Skeletal muscle cell (primary cell): ENCODE measurements at regions not wholly inside any gene's neighbourhood (a gene's known extent, or its start where the extent isn't known, plus 50 kb on each side); places are given as distances from the start of the nearest gene placed in this dataset.
"Not testable (repeated sequence)": the region's sequence is repeated elsewhere in the genome, so short reads cannot be mapped to it uniquely, and the experiment has no call there.

Source experiments
- DNase-seq: peaks from one replicate; pipeline ENCODE4 v3.0.0-alpha.2; 2010; ENCODE audit warnings: low read depth
- H3K4me3 ChIP-seq: 2 replicates; pipeline ENCODE4 v1.5.1; 2011; ENCODE audit warnings: low read depth, mild to moderate bottlenecking, control low read depth, low read length, moderate library complexity

DNA sequence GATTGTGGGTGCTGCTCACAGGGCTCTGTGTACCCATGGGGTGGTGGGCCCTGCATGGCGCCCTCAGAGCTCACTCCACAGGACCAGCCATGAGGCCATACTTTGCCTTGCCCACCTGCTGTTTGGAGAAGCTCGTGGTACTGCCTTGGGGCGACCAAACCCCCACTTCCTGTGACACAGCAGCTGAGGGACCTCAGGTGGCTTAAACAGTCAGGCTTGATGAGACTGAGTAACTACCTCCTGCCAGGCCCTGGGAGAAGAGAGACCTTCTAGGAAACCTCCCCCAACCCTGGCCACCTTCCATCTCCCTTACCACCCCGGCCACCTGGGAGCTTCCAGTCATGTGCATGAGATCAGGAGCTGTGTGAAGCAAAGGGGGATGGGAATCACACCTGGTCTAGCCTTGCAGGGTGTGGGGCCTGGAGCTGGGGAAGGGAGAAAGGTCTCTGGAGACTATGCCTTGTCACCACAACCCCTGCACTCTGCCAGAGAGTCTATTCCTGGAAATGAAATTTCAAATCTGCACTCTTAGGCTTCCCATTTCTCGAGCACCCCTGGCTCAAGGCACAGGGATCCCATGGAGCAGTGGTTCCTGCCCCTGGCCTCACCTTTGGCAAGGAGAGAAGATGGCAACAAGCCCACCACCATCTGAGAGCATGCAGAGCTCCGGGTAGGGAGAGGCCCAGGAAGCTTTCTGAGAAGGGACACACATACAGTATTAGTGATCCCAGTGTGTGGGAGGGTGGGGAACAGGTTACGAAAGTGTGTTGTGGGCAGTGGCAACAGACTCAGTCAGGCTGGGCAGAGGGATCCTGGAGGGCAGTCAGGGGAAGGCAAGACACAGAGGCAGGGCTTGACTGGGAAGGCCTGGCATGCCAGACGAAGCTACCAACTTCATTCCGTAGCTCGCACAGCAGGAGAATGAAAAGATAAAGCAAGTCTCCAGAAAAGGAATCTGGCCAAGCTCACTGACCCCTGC lies 125.0 kb downstream of the URI1 start:
- no peak overlapping the region for H3K4me3 ChIP-seq
- DNase-seq: no peak

DNA sequence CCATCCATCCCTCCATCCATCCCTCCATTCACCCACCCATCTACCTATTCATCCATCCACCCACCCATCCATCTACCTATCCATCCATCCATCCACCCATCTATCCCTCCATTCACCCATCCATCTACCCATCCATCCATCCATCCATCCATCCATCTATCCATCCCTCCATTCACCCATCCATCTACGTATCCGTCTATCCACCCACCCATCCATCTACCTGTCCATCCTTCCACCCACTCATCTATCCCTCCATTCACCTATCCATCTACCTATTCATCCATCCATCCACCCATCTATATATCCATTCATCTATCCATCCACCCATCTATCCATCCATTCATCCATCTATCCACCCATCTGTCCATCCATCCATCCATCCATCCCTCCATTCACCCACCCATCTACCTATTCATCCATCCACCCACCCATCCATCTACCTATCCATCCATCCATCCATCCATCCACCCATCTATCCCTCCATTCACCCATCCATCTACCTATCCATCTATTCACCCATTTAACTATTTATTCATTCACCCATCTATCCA lies 126.0 kb downstream of the URI1 start:
- not testable (repeated sequence) for DNase-seq, H3K4me3 ChIP-seq

DNA sequence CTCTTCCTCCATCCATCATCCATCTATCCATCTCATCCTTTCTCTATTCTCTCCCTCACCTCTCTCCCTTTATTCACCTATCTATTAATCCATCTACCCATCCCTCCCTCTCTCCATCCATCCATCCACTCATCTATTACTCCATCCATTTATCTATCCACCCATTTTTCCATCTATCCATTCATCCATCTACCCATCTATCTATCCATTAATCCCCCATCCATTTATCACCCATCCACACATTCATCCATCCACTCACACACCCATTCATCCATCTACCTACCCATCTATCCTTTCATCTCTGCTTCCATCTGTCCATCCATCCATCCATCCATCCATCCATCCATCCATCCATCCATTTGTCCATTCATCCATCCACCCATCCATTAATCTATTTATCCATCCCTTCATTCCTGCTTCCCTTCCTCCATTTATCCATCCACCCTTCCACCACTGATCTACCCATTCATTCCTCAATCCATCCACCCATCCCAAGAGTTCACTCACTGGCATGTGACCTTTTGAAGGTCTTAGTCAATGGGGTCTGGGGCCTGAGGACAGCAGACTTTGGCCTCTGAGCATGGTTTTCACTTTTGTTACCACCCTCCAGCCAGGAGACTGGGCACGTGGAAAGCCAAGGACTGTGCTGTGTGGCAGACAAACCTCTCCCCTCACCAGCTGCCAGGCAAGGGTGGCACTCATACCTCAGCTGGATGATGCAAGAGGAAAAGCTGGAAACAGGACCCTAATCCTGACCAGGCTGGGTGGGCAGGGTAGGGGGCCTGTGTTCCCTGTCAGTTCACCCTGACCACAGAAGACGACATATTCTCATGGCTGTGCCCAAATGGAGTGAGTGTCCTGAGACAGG lies 126.7 kb downstream of the URI1 start:
- no peak for DNase-seq
- no peak overlapping the region for H3K4me3 ChIP-seq

DNA sequence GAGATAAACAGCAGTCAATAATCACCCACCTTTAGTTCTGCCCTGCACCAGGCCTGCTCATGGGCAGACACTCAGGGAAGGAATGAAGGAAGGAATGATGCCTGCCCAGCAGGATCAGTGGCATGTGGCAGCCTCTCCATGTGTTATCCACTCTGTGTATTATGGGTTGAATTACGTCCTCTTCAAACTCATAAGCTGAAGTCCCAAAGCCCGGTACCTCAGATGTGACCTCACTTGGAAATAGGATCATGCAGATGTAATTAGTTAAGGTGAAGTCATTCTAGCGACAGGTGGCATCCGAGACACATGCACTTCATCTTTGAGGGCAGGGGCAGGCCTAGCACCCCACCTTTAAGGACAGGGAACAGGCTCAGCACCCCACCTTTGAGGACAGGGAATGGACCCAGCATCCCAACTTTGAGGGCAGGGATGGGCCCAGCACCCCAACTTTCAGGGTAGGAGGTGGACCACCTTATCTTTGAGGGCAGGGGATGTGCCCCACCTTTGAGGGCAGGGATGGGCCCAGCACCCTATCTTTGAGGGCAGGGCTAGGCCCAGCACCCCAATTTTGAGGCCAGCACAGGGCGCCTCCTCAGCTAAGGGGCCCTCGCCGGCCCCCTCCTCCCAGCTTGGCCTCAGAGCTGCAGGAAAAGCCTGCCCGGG lies 127.6 kb downstream of the URI1 start:
- H3K4me3 ChIP-seq: no peak overlapping the region
- no peak for DNase-seq

DNA sequence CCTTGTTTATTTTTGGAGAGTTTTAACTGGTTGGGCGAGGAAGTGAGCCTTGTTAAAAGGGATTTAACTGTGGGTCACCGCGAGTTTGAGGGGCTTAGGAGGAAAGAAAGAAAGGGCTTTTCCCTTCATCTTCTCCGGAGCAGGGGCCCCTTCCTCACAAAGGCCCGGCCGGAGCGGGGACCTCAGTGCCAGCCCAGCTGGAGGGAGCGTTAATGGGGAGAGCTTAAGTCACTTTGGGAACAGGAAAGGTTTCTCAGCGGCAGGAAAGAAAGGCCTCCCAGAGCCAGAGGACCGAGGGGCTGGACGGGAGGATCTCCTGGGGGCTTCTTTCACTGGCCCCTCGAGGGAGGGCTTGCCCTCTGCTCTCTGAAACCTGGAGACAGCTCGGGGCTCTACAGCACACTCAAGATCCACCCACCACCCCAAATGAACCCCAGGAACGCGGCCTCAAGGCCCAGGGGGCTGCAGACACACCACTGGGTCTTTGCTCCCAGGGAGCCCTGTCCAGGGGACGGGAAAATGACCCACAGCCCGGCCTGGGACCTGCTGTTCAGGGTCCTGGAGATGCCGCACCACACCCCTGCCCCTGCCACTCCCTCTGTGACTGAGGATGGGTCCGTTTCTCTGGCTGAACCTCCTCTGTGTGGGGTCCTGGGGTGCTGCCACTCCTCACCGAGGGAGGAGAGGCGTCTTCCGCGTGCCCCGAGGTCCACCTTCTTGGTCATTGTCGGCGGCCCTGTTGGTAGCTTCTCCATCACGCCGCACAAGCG lies 128.3 kb downstream of the URI1 start:
- no peak for DNase-seq
- H3K4me3 ChIP-seq: no peak overlapping the region

DNA sequence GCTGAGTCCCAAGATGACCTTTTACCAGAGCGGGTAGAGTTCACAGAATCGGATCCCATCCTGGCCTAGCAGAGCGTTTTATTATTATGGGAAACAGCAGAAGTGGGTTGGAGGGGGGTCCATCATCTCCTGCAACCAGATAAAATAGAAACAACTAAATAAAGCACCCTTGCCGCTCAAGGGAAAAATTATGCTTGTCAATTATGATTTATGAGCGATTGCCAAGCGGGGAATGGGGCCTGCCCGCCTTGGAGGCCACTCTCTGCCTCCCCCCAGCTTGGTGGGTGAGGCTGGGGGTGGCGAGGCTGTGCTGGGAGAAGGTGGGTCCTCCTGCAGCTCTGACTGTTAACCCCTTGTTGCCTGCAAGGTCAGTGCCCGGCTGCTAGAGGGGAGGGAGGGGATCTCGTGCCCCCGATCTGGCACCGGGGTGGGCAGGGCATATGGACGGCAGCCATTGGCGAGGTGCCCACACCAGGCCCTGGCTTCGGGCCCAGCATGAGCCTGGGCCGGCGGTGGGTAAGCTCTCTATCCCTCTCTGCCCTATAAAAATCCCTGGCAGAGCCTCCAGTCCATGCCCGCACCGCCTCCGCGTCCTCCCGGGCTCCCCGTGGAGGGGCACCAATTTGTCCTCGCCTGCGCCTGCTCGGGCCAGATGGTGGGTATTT lies 129.1 kb downstream of the URI1 start:
- H3K4me3 ChIP-seq: no peak overlapping the region
- no peak for DNase-seq

DNA sequence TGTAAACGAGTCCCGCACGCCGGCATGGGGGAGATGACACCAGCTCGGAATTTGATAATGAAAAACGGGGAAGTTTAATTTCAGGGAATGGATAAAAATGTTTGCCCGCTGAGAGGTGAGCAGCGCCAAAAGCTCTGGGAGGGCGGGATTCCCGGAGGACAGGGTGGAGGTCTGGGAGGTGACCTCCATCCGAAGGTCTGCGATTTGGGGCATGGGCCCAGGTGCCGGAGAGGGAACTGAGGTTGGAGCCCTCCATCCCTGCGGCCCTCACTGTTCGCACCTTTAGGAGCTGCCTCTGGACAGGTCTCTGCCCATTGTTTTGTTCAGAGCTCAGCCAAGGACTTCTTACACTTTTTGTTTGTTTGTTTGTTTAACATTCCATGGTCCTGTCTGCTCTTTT lies 129.8 kb downstream of the URI1 start:
- no peak for DNase-seq

DNA sequence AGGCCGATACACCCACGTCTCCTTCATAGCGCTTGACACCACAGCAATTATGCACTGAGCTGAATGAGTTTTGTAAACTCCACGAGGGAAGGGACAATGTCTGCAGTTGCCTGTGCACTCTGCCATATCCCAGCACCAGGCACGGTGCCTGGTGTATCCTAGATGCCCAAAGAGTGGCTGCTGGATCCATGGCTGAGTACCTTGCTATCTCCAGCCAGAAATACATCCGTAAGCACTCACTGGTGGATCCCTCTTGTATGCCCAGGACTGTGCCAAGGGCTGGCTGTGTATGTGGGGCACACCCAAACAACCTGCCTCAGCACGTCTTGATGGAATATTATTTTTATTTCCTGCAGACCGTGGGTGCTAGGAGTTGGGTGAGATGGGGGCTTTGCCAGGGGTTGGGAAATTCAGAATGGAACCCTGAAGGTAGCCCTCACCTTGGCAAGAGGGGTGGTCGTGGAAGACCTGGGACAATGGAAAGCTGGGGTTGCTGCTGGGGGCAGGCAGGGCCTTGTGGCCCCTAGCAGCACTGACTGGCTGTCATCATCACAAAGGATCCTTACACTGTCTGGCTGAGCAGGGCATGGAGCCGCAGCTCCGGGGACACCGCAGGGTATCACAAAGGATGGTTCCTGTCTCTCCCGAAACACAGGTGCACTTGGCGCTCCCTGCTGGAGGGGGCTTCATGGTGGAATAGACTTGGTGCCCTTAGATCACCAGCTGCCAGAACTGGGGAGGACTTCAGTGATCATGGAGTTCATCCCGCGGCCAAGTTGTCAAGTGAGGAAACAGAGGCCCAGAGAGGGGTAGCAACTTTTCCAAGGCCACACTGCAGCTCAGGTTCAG lies 131.3 kb downstream of the URI1 start:
- H3K4me3 ChIP-seq: no peak overlapping the region
- DNase-seq: no peak

More for the DNA sequence above, 129.8 kb downstream of the URI1 start:
- no peak overlapping the region for H3K4me3 ChIP-seq

DNA sequence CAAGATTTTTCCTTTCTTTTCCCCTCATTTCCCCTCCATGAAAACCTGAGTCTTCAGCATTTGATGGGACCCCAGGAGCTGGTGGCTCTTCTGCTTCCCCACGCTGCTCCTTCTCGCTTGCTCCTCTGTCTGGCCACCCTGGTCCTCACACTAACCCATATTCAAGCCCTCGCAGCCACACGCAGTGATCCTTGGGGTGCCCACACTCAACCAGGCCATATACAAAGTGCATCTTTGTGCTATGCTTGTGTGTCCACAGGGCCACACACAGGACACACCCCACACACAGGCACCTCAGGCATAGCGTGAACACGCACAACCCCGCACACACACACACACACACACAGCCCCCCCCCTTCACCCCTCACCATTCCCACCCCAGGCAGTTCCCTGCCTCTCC lies 132.1 kb downstream of the URI1 start:
- no peak for DNase-seq
- H3K4me3 ChIP-seq: no peak overlapping the region

DNA sequence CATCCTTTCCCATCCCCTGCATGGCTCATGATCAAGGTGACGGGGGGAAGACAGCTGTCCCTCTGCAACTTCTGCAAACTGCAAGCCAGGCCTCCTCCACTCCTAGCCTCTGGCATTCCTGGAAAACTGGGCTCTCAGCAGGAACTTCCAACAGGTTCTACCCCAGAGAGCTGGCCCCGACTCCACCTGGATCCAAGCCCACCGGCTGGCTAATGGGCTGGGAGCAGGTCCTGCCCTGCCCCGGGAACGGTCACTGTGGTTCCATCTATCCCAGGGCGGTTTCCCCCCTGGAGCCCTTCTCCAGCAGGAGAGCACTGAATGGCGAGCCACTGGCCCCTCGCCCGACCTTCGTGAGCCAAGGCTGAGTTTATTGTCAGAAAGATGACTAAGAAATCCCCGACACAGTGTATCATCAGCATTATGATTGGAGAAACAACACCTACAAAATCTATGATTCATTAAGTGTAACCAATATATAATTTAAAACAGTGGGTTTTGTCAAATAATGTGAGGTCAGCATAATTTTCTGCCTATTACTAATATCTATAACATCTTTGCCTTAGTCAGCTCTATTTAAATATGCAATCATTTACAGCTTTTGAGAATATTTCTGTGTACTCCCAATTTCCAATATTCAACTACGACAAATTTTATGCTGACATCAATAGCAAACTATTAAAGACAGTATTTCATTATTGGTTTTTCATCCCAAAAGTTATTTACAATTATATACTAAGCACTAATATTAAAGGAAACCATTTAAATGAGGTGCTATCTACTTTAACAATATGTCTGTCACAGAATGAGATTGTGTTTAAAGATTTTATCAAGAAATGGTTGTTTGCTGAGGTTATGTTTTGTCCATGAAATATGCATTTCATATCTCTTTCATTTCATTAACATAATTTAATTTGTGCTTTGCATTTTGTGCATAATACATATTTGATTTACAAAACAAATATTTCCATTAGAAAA lies 133.0 kb downstream of the URI1 start:
- no peak overlapping the region for H3K4me3 ChIP-seq
- DNase-seq: no peak

DNA sequence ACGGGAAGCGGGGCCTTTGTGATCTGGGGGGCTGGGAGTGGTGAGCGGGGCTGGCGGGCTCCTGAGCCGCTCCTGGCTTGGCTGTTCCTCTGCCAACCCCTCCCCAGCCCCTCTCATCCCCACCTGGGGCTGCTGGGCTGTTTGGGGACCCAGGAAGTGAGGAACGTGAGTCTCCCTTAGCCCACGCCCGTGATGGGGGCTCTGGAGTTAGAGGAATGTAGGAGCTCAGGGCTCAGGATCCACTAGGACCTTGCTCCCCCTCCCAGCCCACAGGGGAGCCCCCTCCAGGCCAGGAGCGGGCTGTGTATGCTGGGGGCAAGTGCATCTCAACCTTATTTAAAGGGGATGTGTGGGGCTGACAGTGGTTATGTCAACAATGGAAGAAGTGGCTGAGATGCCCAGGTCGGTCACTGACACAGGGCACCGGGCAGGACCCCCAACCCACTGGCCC lies 134.1 kb downstream of the URI1 start:
- DNase-seq: no peak
- no peak overlapping the region for H3K4me3 ChIP-seq

DNA sequence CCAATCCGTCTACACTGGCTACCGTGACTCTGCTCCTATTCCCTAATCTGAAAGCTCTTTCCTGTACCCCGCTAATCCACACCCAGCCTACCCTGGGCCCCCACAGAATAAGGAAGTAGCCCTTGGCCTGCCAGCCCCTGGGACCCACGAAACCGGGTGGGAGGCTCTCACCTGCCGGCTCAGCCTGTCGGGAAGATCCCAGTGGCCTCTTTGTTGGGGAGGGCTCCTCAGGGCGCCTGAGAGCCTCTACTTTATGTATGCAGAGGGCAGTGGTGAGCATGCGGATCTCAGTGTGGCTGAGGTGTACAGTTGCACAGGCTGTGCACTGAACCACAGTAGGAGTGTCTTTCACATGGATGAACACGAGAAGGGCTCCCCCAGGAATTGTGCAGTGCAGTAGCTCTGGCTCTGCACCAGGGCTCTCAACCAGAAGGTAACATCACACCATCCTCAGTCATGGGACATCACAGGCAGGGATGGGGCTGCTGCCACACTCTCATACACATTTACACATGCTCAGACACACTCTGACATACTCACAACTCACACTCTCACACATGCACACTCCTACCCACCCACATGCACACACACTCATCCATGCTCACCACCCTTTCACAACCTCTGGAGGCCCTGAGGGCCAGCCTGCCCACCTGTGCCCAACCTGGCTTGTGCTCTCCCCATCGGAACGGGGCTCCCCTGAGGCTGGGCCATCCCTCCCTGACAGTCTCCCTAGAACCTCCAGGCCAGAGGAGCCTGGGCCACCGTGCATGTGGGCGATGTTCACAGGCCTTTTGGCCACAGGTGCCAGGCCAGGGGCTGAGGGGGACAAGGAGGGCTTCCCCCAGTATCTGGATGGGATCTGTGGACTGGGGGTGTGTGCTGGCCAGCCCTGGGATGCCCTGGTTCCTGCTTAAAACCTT lies 135.0 kb downstream of the URI1 start:
- DNase-seq: no peak
- H3K4me3 ChIP-seq: no peak overlapping the region

DNA sequence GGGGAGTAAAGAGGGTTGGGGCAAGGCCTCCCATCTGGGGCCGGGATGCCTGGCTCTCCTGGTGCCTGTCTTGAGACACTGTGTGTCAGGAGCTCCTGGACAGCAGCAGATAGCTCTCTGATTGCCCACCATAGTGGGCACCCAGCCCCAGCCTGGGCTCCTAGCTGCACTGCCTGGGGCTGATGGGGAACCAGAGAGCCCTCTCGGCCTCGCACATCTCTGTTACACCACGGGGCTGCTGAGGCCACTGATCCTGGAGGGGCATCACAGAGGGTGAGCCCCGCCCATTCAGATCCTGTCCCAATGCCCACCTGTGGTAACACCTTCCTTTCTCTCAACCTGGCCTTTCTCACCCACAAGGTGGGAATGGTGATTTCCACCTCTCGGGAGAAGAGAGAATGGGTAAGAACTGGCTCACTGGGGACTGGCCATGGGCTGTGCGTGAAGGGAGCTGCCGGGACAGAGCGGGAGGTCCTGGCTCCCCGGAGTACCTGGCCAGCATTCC lies 135.9 kb downstream of the URI1 start:
- no peak overlapping the region for H3K4me3 ChIP-seq
- no peak for DNase-seq

DNA sequence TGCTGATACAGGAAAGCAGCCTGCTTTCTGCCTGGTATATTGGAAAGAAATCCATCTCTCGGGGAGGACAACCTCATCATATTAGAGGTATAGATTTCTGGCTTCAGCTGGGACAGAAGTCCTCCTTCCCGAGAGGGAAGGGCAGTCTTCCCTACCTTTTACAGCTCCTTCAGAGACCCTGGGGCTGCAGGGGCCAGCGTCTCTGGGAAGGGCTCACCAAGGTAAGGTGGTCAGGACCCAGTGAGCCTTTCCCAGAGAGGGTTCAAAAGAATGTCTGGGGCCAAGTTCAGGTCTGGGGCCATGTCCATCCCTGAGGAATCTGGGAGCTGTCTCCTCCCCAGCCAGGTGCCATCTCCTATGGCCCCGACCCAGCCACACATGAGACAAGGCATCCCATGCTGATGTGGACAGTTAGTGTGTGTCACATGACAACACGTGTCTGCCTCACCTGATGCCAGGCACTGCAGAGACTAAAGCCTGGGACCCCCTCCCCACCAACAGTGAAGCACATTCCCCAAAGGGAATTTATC lies 136.4 kb downstream of the URI1 start:
- H3K4me3 ChIP-seq: no peak overlapping the region
- DNase-seq: no peak

DNA sequence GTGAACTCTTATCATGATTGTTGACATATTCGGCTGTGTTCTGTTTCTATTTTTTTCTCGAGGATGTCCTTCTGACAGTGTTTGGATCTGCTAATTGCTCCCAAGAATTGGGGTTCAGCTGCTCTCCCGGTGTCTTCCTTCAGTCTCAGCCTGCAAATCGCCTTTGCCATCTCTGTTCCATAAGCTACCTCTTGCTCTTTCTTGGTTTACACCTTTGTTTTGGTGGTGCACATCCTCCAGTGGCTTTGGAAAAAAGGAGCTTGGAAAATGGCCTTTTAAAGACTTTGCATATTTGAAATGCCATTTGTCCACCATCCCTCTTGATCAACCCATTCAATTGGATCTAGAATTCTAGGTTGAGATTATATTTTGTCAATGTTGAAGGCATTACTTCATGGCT lies 137.2 kb downstream of the URI1 start:
- DNase-seq: no peak

More for the DNA sequence above, 137.2 kb downstream of the URI1 start:
- no peak overlapping the region for H3K4me3 ChIP-seq
